Liver (tissue), 3 donors: ENCODE measurements at regions not wholly inside any gene's neighbourhood (a gene's known extent, or its start where the extent isn't known, plus 50 kb on each side); places are given as distances from the start of the nearest gene placed in this dataset.

Experiments
- CTCF ChIP-seq: fragments of 150-350 bp; IDR thresholded peaks from 2 replicates; pipeline ENCODE4 v1.5.1; 2017; ENCODE audit warnings: improper control_type of control experiment, low read depth, low read length; ENCODE audit not compliant: missing input control
- EGR1 ChIP-seq, 2 donors: IDR thresholded peaks; 2 replicates each; pipeline ENCODE4 v1.6.1; 2016 to 2018; ENCODE audit warnings: antibody characterized with exemption in 2 of 2, low read depth in 2 of 2
- FOXA1 ChIP-seq: IDR thresholded peaks from 2 replicates; pipeline ENCODE4 v1.6.1; 2016; ENCODE audit warnings: antibody characterized with exemption
- GABPA ChIP-seq, 2 donors: IDR thresholded peaks in 1 of 2; conservative IDR thresholded peaks in 1 of 2; 2 replicates each; pipeline ENCODE4 v1.6.1; 2016; ENCODE audit warnings: antibody characterized with exemption in 2 of 2, mild to moderate bottlenecking in 1 of 2, moderate library complexity in 1 of 2
- JUND ChIP-seq, 2 donors: IDR thresholded peaks; 2 replicates each; pipeline ENCODE4 v1.6.1; 2016; ENCODE audit warnings: antibody characterized with exemption in 2 of 2
- RAD21 ChIP-seq, 2 donors: IDR thresholded peaks; 2 replicates each; pipeline ENCODE4 v1.6.1; 2016; ENCODE audit warnings: antibody characterized with exemption in 2 of 2, mild to moderate bottlenecking in 2 of 2
- SP1 ChIP-seq: IDR thresholded peaks from 2 replicates; pipeline ENCODE4 v1.6.1; 2018; ENCODE audit warnings: antibody characterized with exemption, mild to moderate bottlenecking
- TAF1 ChIP-seq: conservative IDR thresholded peaks from 2 replicates; pipeline ENCODE4 v1.6.1; 2016; ENCODE audit warnings: antibody characterized with exemption, mild to moderate bottlenecking
- YY1 ChIP-seq: IDR thresholded peaks from 2 replicates; pipeline ENCODE4 v1.6.1; 2016; ENCODE audit warnings: antibody characterized with exemption, mild to moderate bottlenecking
- ZBTB33 ChIP-seq: IDR thresholded peaks from 2 replicates; pipeline ENCODE4 v1.6.1; 2016; ENCODE audit warnings: antibody characterized with exemption
- TF ChIP-seq, protein P1 (sequence below): IDR thresholded peaks from 2 replicates; pipeline ENCODE4 v1.6.1; 2016; ENCODE audit warnings: antibody characterized with exemption
- TF ChIP-seq, protein P2 (sequence below): IDR thresholded peaks from 2 replicates; pipeline ENCODE4 v1.6.1; 2016; ENCODE audit warnings: antibody characterized with exemption, mild to moderate bottlenecking
- TF ChIP-seq, protein P3 (sequence below): IDR thresholded peaks from 2 replicates; pipeline ENCODE4 v1.6.1; 2016; ENCODE audit warnings: antibody characterized with exemption
- donor health status: healthy.
- donor health status: healthy.

DNA sequence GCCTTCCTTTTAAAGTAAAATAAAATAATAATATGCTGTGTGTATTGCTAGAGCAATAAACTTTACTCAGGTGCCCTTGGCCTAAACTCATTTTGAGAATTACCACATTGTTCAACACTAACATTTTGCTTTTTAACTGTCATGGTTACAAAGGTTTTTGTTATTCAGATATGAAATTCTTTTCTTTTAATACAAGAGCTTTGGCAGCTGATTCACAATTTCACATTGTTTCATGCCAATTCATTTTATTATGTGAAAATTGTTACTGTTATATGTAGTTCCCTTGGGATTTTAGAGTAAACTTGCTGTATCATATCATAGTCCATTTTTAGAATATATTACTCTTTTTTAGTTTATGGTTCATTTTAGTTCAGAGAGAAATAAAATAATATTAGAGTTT lies 65.8 kb upstream of the ZNF804A start:
- TF ChIP-seq CTCF, result no peak
- TF ChIP-seq SP1, result no peak
- TF ChIP-seq TAF1, result no peak
- no peak for TF ChIP-seq GABPA (IDR thresholded peaks at IDR 0.05 in 1 of 2, conservative IDR thresholded peaks at IDR 0.05 in 1 of 2)
- TF ChIP-seq, protein P1, sequence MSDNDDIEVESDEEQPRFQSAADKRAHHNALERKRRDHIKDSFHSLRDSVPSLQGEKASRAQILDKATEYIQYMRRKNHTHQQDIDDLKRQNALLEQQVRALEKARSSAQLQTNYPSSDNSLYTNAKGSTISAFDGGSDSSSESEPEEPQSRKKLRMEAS, result no peak
- TF ChIP-seq JUND (IDR thresholded peaks at IDR 0.05), result no peak
- no peak for TF ChIP-seq ZBTB33
- TF ChIP-seq YY1, result no peak
- TF ChIP-seq, protein P2, sequence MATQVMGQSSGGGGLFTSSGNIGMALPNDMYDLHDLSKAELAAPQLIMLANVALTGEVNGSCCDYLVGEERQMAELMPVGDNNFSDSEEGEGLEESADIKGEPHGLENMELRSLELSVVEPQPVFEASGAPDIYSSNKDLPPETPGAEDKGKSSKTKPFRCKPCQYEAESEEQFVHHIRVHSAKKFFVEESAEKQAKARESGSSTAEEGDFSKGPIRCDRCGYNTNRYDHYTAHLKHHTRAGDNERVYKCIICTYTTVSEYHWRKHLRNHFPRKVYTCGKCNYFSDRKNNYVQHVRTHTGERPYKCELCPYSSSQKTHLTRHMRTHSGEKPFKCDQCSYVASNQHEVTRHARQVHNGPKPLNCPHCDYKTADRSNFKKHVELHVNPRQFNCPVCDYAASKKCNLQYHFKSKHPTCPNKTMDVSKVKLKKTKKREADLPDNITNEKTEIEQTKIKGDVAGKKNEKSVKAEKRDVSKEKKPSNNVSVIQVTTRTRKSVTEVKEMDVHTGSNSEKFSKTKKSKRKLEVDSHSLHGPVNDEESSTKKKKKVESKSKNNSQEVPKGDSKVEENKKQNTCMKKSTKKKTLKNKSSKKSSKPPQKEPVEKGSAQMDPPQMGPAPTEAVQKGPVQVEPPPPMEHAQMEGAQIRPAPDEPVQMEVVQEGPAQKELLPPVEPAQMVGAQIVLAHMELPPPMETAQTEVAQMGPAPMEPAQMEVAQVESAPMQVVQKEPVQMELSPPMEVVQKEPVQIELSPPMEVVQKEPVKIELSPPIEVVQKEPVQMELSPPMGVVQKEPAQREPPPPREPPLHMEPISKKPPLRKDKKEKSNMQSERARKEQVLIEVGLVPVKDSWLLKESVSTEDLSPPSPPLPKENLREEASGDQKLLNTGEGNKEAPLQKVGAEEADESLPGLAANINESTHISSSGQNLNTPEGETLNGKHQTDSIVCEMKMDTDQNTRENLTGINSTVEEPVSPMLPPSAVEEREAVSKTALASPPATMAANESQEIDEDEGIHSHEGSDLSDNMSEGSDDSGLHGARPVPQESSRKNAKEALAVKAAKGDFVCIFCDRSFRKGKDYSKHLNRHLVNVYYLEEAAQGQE, result no peak
- no peak for TF ChIP-seq EGR1 (IDR thresholded peaks at IDR 0.05; ENCODE audit: low read depth in 2 of 2)
- no peak for TF ChIP-seq FOXA1
- no peak for TF ChIP-seq RAD21 (IDR thresholded peaks at IDR 0.05)
- TF ChIP-seq, protein P3, sequence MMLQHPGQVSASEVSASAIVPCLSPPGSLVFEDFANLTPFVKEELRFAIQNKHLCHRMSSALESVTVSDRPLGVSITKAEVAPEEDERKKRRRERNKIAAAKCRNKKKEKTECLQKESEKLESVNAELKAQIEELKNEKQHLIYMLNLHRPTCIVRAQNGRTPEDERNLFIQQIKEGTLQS, result no peak
